22Rv1 (cell line): ENCODE measurements at regions not wholly inside any gene's neighbourhood (a gene's known extent, or its start where the extent isn't known, plus 50 kb on each side); places are given as distances from the start of the nearest gene placed in this dataset.

Source experiments
- CTCF ChIP-seq: fragments of 450-650 bp; IDR thresholded peaks from 2 replicates; pipeline ENCODE4 v1.5.1; 2017; ENCODE audit warnings: mild to moderate bottlenecking
- ZFX ChIP-seq: fragments of 450-650 bp; IDR thresholded peaks from 2 replicates; pipeline ENCODE4 v1.6.1; 2017; ENCODE audit warnings: antibody characterized with exemption, borderline replicate concordance

GRCh38 chr2:129009555-129010146, 691.0 kb upstream of the HS6ST1 start:
- TF ChIP-seq CTCF (no peak), ZFX (no peak)
